Erythroblast (primary cell): ENCODE measurements at regions not wholly inside any gene's neighbourhood (a gene's known extent, or its start where the extent isn't known, plus 50 kb on each side); places are given as distances from the start of the nearest gene placed in this dataset.

Source experiments
- GATA1 ChIP-seq: IDR thresholded peaks from 2 replicates; pipeline ENCODE4 v1.6.1; 2011; ENCODE audit warnings: low read depth, mild to moderate bottlenecking, control low read depth, low read length, moderate library complexity
- POLR2A ChIP-seq: IDR thresholded peaks from 2 replicates; pipeline ENCODE4 v1.6.1; 2011; ENCODE audit warnings: mild to moderate bottlenecking, low read length

DNA sequence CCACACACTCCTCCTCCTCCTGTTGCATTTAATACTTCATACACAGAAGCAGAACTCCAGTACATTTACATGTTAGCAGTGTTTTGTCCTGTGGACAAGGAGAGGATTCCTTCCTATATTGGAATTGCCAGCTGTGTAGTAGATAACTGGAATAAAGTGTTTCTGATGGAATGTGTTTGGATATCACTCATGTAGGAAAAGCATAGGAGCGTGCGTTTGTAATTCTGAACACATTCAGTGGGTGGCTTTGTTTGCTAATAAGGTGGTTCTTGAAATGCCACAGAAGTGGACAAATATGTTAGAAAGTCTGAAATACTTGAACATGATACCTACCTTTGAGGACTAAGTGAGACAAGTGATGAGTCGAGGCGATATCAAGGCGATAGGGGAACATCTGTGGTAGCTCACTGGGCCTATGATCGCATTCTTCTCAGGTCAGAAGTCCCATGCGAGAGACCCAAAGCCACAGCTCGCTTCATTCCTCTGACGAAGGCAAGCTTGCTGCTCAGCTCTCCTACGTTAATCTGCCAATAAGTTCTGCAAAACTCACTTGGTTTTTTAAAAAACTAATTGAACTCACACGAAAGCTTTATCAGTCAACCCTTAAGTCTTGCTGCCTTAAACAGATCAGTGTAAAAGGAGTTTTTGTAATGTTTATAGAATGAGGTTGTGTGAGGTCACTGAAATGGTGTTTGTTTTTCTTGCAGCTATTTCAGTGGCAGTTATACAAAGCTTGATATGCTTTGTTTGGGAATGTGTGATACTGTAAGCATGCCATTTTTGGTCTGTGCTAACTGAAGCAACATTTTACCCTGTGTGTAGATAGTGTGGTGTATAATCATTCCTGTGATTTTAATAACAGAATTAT, 159.9 kb downstream of the SOX4 start:
- TF ChIP-seq POLR2A (no peak), GATA1 (no peak)
